ENCODE measurements at regions not wholly inside any gene's neighbourhood (a gene's known extent, or its start where the extent isn't known, plus 50 kb on each side); places are given as distances from the start of the nearest gene placed in this dataset.
"Not testable (repeated sequence)": the region's sequence is repeated elsewhere in the genome, so short reads cannot be mapped to it uniquely, and the experiment has no call there.

DNA sequence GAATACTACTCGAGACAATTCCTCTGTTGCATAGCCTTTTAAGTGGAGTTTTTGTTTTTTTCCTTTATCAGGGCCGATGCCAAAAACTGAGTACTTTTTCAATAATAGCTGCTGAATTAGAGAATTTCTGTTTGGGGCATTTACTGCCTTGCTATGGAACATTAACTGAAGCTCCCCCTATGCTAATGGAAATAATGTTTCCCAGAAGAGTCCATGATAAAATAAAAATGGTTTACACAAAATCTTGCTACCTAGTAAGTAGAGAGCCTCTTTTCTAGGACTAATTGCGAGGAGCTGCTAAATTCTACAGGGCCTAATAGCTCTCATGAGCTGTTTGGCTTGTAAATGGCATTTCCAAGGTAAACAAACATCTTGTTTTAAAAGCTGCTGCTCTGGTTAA lies 128.2 kb upstream of the MYO10 start:
- Mint-ChIP-seq H3K27ac (ENCODE audit: unreplicated experiment) (no peak overlapping the region), H3K4me3 (ENCODE audit: unreplicated experiment) (no peak overlapping the region), H3K36me3 (ENCODE audit: unreplicated experiment) (no peaks in the 10 kb centered on the region), H3K27me3 (ENCODE audit: unreplicated experiment) (peaks cover 2% of the 10 kb centered on the region), H3K4me1 (ENCODE audit: low read depth, unreplicated experiment) (no peaks in the 10 kb centered on the region), H3K9me3 (ENCODE audit: unreplicated experiment) (no peaks in the 10 kb centered on the region)
- TF ChIP-seq CTCF (IDR thresholded peaks at IDR 0.05; ENCODE audit: partially characterized antibody, unreplicated experiment) = no peak
- no peak for DNase-seq

- H3K27ac Mint-ChIP-seq (ENCODE audit: unreplicated experiment) = no peak overlapping the region
These were observed 129.4 kb upstream of the MYO10 start for GRCh38 chr5:17065458-17065857.

DNA sequence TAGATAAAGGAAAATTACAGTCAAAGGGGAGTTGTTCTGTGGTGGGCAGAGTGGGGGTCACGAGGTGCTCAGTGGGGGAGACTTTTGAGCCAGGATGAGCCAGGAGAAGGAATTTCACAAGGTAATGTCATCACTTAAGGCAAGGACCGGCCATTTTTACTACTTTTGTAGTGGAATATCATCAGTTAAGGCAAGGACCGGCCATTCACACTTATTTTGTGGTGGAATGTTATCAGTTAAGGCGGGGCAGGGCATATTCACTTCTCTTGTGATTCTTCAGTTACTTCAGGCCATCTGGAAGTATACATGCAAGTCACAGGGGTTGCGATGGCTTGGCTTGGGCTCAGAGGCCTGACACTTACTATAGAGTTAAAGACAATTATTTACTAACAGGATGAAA lies 129.9 kb upstream of the MYO10 start:
- H3K9me3 Mint-ChIP-seq (ENCODE audit: unreplicated experiment); H3K27ac Mint-ChIP-seq (ENCODE audit: unreplicated experiment); H3K4me3 Mint-ChIP-seq (ENCODE audit: unreplicated experiment); H3K4me1 Mint-ChIP-seq (ENCODE audit: low read depth, unreplicated experiment); DNase-seq; H3K36me3 Mint-ChIP-seq (ENCODE audit: unreplicated experiment); H3K27me3 Mint-ChIP-seq (ENCODE audit: unreplicated experiment): not testable (repeated sequence)

More at GRCh38 chr5:17065458-17065857, 129.4 kb upstream of the MYO10 start:
- Mint-ChIP-seq H3K9me3 (ENCODE audit: unreplicated experiment) (no peaks in the 10 kb centered on the region), H3K4me3 (ENCODE audit: unreplicated experiment) (no peak overlapping the region), H3K27me3 (ENCODE audit: unreplicated experiment) (peaks cover 2% of the 10 kb centered on the region), H3K36me3 (ENCODE audit: unreplicated experiment) (no peaks in the 10 kb centered on the region), H3K4me1 (ENCODE audit: low read depth, unreplicated experiment) (no peaks in the 10 kb centered on the region)
- no peak for DNase-seq
- TF ChIP-seq CTCF (IDR thresholded peaks at IDR 0.05; ENCODE audit: partially characterized antibody, unreplicated experiment) = no peak

DNA sequence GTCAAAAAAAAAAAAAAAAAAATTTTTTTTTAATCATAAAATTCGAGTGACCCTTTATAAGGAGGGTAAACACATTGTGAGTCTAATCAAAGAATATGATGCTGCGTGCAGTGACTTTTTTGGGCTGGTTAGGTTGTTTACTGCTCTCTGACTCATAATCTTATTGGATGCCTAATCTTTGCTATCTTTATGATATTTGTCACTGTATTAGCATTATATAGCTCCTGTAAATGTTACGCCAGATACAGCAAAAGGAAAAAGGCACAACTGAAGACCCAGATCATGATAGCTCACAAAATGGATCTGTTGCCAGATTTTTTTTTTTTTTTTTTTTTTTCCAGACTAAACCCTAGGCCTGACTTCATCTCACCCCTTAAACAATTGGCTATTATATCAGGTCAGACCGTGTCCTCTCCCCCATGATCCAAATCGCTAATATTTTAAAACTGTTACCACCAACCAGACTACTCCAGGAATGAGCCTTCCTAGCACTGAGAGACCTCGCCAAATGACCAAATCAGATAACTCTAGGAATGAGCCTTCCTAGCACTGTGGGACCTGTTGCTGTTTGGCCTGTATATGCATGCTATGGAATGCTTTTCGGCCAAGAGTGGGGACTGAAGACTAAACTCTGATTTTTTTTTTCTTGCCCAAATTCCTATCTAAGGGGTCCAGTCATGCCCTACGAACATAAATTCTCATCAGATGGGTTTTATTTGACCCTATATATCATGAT lies 131.7 kb upstream of the MYO10 start:
- no peak for DNase-seq
- Mint-ChIP-seq H3K4me3 (ENCODE audit: unreplicated experiment) (no peak overlapping the region), H3K9me3 (ENCODE audit: unreplicated experiment) (no peaks in the 10 kb centered on the region), H3K27me3 (ENCODE audit: unreplicated experiment) (peaks cover 2% of the 10 kb centered on the region), H3K4me1 (ENCODE audit: low read depth, unreplicated experiment) (no peaks in the 10 kb centered on the region), H3K36me3 (ENCODE audit: unreplicated experiment) (no peaks in the 10 kb centered on the region), H3K27ac (ENCODE audit: unreplicated experiment) (no peak overlapping the region)
- TF ChIP-seq CTCF (IDR thresholded peaks at IDR 0.05; ENCODE audit: partially characterized antibody, unreplicated experiment) = no peak

- H3K36me3 Mint-ChIP-seq (ENCODE audit: unreplicated experiment) = no peaks in the 10 kb centered on the region
- TF ChIP-seq CTCF (IDR thresholded peaks at IDR 0.05; ENCODE audit: partially characterized antibody, unreplicated experiment) = no peak
- no peaks in the 10 kb centered on the region for H3K4me1 Mint-ChIP-seq (ENCODE audit: low read depth, unreplicated experiment)
- DNase-seq = no peak
- no peak overlapping the region for H3K27ac Mint-ChIP-seq (ENCODE audit: unreplicated experiment)
- no peaks in the 10 kb centered on the region for H3K9me3 Mint-ChIP-seq (ENCODE audit: unreplicated experiment)
- peaks cover 4% of the 10 kb centered on the region for H3K27me3 Mint-ChIP-seq (ENCODE audit: unreplicated experiment)
- H3K4me3 Mint-ChIP-seq (ENCODE audit: unreplicated experiment) = no peak overlapping the region
These were observed 134.0 kb upstream of the MYO10 start for GRCh38 chr5:17069995-17070511.

Measured in glutamatergic neuron (in vitro differentiated cells).